ENCODE measurements at regions not wholly inside any gene's neighbourhood (a gene's known extent, or its start where the extent isn't known, plus 50 kb on each side); places are given as distances from the start of the nearest gene placed in this dataset.
A peak's percentile ranks its signal among the peaks of the same experiment; 100 is the strongest.

- peak; percentile 1 to 31 (median 20) for DNase-seq (ENCODE audit: low read depth in 3 of 3)
Observed at GRCh38 chr9:8188723-8189407, 389.3 kb upstream of the DMAC1 start.

- DNase-seq (ENCODE audit: low read depth in 3 of 3) = peak in 1 of 3 donors; percentile 1
Observed at GRCh38 chr9:8186560-8186959, 387.0 kb upstream of the DMAC1 start.

- no peak for DNase-seq (ENCODE audit: low read depth in 3 of 3)
Observed at GRCh38 chr9:8183618-8184017, 384.0 kb upstream of the DMAC1 start.

- DNase-seq (ENCODE audit: low read depth in 3 of 3) = no peak
Observed at GRCh38 chr9:8179381-8180053, 379.9 kb upstream of the DMAC1 start.

GRCh38 chr9:8172000-8172399 lies 372.4 kb upstream of the DMAC1 start:
- DNase-seq (ENCODE audit: low read depth in 3 of 3) = no peak

- DNase-seq (ENCODE audit: low read depth in 3 of 3) = no peak
Observed at GRCh38 chr9:8168916-8169438, 369.4 kb upstream of the DMAC1 start.

- DNase-seq (ENCODE audit: low read depth in 3 of 3) = no peak
Observed at GRCh38 chr9:8160787-8161186, 361.2 kb upstream of the DMAC1 start.

GRCh38 chr9:8158574-8158973 lies 359.0 kb upstream of the DMAC1 start:
- no peak for DNase-seq (ENCODE audit: low read depth in 3 of 3)

- DNase-seq (ENCODE audit: low read depth in 3 of 3) = no peak
Observed at GRCh38 chr9:8157683-8158324, 358.2 kb upstream of the DMAC1 start.

GRCh38 chr9:8156346-8156745 lies 356.8 kb upstream of the DMAC1 start:
- DNase-seq (ENCODE audit: low read depth in 3 of 3) = no peak

- DNase-seq (ENCODE audit: low read depth in 3 of 3) = no peak
Observed at GRCh38 chr9:8155706-8156105, 356.1 kb upstream of the DMAC1 start.

GRCh38 chr9:8143677-8144076 lies 344.1 kb upstream of the DMAC1 start:
- DNase-seq (ENCODE audit: low read depth in 3 of 3) = no peak

GRCh38 chr9:8140557-8140956 lies 341.0 kb upstream of the DMAC1 start:
- no peak for DNase-seq (ENCODE audit: low read depth in 3 of 3)

- no peak for DNase-seq (ENCODE audit: low read depth in 3 of 3)
Observed at GRCh38 chr9:8139756-8140155, 340.2 kb upstream of the DMAC1 start.

- DNase-seq (ENCODE audit: low read depth in 3 of 3) = no peak
Observed at GRCh38 chr9:8136477-8136876, 336.9 kb upstream of the DMAC1 start.

GRCh38 chr9:8134635-8135034 lies 335.1 kb upstream of the DMAC1 start:
- DNase-seq (ENCODE audit: low read depth in 3 of 3) = no peak

GRCh38 chr9:8133606-8134005 lies 334.0 kb upstream of the DMAC1 start:
- no peak for DNase-seq (ENCODE audit: low read depth in 3 of 3)

- no peak for DNase-seq (ENCODE audit: low read depth in 3 of 3)
Observed at GRCh38 chr9:8115570-8115969, 316.0 kb upstream of the DMAC1 start.

- no peak for DNase-seq (ENCODE audit: low read depth in 3 of 3)
Observed at GRCh38 chr9:8114826-8115225, 315.2 kb upstream of the DMAC1 start.

GRCh38 chr9:8106362-8106761 lies 306.8 kb upstream of the DMAC1 start:
- DNase-seq (ENCODE audit: low read depth in 3 of 3) = no peak

GRCh38 chr9:8101607-8102006 lies 302.0 kb upstream of the DMAC1 start:
- no peak for DNase-seq (ENCODE audit: low read depth in 3 of 3)

- DNase-seq (ENCODE audit: low read depth in 3 of 3) = no peak
Observed at GRCh38 chr9:8096091-8096490, 296.5 kb upstream of the DMAC1 start.

- no peak for DNase-seq (ENCODE audit: low read depth in 3 of 3)
Observed at GRCh38 chr9:8095672-8096086, 296.1 kb upstream of the DMAC1 start.
